Liver (tissue), 8 donors: ENCODE measurements at regions not wholly inside any gene's neighbourhood (a gene's known extent, or its start where the extent isn't known, plus 50 kb on each side); places are given as distances from the start of the nearest gene placed in this dataset.

ENCODE experiments used
- DNase-seq: peaks from one replicate; pipeline ENCODE4 v3.0.0-alpha.2; 2017; ENCODE audit warnings: low spot score
- H3K27ac ChIP-seq, 2 donors: one replicate each; pipeline ENCODE4 v1.7.0; 2013; ENCODE audit warnings: inconsistent platforms in 2 of 2, low read length in 2 of 2, control low read depth in 1 of 2, low read depth in 1 of 2, mild to moderate bottlenecking in 1 of 2
- H3K27me3 ChIP-seq, 4 donors: one replicate each; pipeline versions ENCODE4 v1.6.1 to v1.7.0; 2013; ENCODE audit warnings: low read length in 3 of 4, inconsistent platforms in 1 of 4, mild to moderate bottlenecking in 1 of 4, moderate library complexity in 1 of 4; ENCODE audit not compliant: control insufficient read depth in 4 of 4, insufficient read depth in 4 of 4
- H3K36me3 ChIP-seq, 4 donors: one replicate each; pipeline versions ENCODE4 v1.6.1 to v1.7.0; 2013; ENCODE audit warnings: low read length in 3 of 4, mild to moderate bottlenecking in 3 of 4, low read depth in 1 of 4, moderate library complexity in 1 of 4; ENCODE audit not compliant: control insufficient read depth in 4 of 4, insufficient read depth in 3 of 4
- H3K4me1 ChIP-seq, 4 donors: one replicate each; pipeline versions ENCODE4 v1.6.1 to v1.7.0; 2013; ENCODE audit warnings: low read length in 3 of 4, mild to moderate bottlenecking in 3 of 4, moderate library complexity in 1 of 4; ENCODE audit not compliant: control insufficient read depth in 4 of 4, insufficient read depth in 4 of 4
- H3K4me3 ChIP-seq, 3 donors: one replicate each; pipeline versions ENCODE4 v1.6.1 to v1.7.0; 2013; ENCODE audit warnings: low read length in 3 of 3, control low read depth in 1 of 3, low read depth in 1 of 3, mild to moderate bottlenecking in 1 of 3
- H3K9ac ChIP-seq, 2 donors: one replicate each; pipeline ENCODE4 v1.7.0; 2013; ENCODE audit warnings: low read length in 2 of 2, mild to moderate bottlenecking in 2 of 2, moderate library complexity in 2 of 2, control low read depth in 1 of 2, low read depth in 1 of 2
- H3K9me3 ChIP-seq, 4 donors: one replicate each; pipeline versions ENCODE4 v1.6.1 to v1.7.0; 2013; ENCODE audit warnings: low read length in 3 of 4; ENCODE audit not compliant: control insufficient read depth in 4 of 4
- EGR1 ChIP-seq, 2 donors: IDR thresholded peaks; 2 replicates each; pipeline ENCODE4 v1.6.1; 2016 to 2018; ENCODE audit warnings: antibody characterized with exemption in 2 of 2, low read depth in 2 of 2
- FOXA1 ChIP-seq: IDR thresholded peaks from 2 replicates; pipeline ENCODE4 v1.6.1; 2016; ENCODE audit warnings: antibody characterized with exemption
- FOXA2 ChIP-seq: IDR thresholded peaks from 2 replicates; pipeline ENCODE4 v1.6.1; 2016; ENCODE audit warnings: antibody characterized with exemption
- HNF4A ChIP-seq, 2 donors: conservative IDR thresholded peaks; 2 replicates each; pipeline ENCODE4 v1.6.1; 2016; ENCODE audit warnings: antibody characterized with exemption in 2 of 2, mild to moderate bottlenecking in 2 of 2
- HNF4G ChIP-seq: IDR thresholded peaks from 2 replicates; pipeline ENCODE4 v1.6.1; 2016; ENCODE audit warnings: antibody characterized with exemption
- JUND ChIP-seq, 2 donors: IDR thresholded peaks; 2 replicates each; pipeline ENCODE4 v1.6.1; 2016; ENCODE audit warnings: antibody characterized with exemption in 2 of 2
- NR2F2 ChIP-seq: IDR thresholded peaks from 2 replicates; pipeline ENCODE4 v1.6.1; 2016; ENCODE audit warnings: antibody characterized with exemption
- RXRA ChIP-seq, 2 donors: IDR thresholded peaks; 2 replicates each; pipeline ENCODE4 v1.6.1; 2017 to 2018; ENCODE audit warnings: antibody characterized with exemption in 2 of 2, mild to moderate bottlenecking in 1 of 2
- TAF1 ChIP-seq: conservative IDR thresholded peaks from 2 replicates; pipeline ENCODE4 v1.6.1; 2016; ENCODE audit warnings: antibody characterized with exemption, mild to moderate bottlenecking
- YY1 ChIP-seq: IDR thresholded peaks from 2 replicates; pipeline ENCODE4 v1.6.1; 2016; ENCODE audit warnings: antibody characterized with exemption, mild to moderate bottlenecking
- WGBS: extraction: QIAGEN DNeasy Blood & Tissue Kit; methylation state at CpG from one replicate; pipeline ENCODE4 v1.1.7; 2013; 5-methylcytosine and 5-hydroxymethylcytosine counted together
- TF ChIP-seq, protein P1 (sequence below): IDR thresholded peaks from 2 replicates; pipeline ENCODE4 v1.6.1; 2016; ENCODE audit warnings: antibody characterized with exemption
- TF ChIP-seq, protein P2 (sequence below): IDR thresholded peaks from 2 replicates; pipeline ENCODE4 v1.6.1; 2016; ENCODE audit warnings: antibody characterized with exemption
- TF ChIP-seq, protein P3 (sequence below): fragments of 150-350 bp; IDR thresholded peaks from 2 replicates; pipeline ENCODE4 v1.5.1; 2017; ENCODE audit warnings: improper control_type of control experiment, low read depth, low read length; ENCODE audit not compliant: missing input control
- TF ChIP-seq, protein P4 (sequence below): IDR thresholded peaks from 2 replicates; pipeline ENCODE4 v1.6.1; 2016; ENCODE audit warnings: antibody characterized with exemption, mild to moderate bottlenecking
- donor health status: healthy.
- donor health status: healthy.
- donor health status: healthy.
- donor health status: healthy.
- donor health status: healthy.

DNA sequence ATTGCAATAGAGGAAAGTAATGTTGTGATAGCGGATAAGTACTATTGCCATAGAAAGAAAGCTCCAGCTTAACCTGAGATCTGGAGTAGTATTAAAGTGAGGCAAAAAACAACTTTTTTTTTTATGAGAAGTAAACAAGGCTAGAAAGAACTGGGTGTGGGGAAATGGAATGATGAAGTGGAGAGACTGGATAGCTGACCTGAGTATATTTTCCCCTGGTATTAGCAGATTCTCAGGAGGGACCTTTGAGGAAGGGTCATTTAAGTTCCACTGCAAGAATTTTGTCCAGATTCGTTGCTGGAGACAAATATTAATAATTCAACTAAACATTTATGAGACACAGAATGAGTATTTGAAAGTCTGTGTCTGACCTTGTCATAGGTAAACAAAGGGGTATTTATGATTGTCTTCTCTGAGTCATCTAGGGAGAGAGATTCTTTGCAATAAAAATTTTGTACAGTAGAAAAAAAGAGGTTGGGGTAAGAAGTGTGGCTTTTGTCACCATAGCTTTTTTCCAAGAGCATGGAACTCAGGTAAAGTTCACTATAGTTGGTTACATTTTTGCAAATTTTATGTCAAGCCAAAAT, 2095.9 kb downstream of the ARAP2 start:
- Histone ChIP-seq H3K27me3 (no peaks in the 10 kb centered on the region), H3K36me3 (no peaks in the 10 kb centered on the region), H3K4me1 (no peaks in the 10 kb centered on the region), H3K9ac (no peak overlapping the region), H3K27ac (no peak overlapping the region), H3K4me3 (no peak overlapping the region), H3K9me3 (no peaks in the 10 kb centered on the region)
- 73% methylated on average over 2 of the region's 2 CpGs for WGBS
- no peak for DNase-seq
- TF ChIP-seq, protein P1, sequence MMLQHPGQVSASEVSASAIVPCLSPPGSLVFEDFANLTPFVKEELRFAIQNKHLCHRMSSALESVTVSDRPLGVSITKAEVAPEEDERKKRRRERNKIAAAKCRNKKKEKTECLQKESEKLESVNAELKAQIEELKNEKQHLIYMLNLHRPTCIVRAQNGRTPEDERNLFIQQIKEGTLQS = no peak
- TF ChIP-seq JUND (IDR thresholded peaks at IDR 0.05) = no peak
- TF ChIP-seq FOXA2 = no peak
- no peak for TF ChIP-seq HNF4G
- TF ChIP-seq, protein P2, sequence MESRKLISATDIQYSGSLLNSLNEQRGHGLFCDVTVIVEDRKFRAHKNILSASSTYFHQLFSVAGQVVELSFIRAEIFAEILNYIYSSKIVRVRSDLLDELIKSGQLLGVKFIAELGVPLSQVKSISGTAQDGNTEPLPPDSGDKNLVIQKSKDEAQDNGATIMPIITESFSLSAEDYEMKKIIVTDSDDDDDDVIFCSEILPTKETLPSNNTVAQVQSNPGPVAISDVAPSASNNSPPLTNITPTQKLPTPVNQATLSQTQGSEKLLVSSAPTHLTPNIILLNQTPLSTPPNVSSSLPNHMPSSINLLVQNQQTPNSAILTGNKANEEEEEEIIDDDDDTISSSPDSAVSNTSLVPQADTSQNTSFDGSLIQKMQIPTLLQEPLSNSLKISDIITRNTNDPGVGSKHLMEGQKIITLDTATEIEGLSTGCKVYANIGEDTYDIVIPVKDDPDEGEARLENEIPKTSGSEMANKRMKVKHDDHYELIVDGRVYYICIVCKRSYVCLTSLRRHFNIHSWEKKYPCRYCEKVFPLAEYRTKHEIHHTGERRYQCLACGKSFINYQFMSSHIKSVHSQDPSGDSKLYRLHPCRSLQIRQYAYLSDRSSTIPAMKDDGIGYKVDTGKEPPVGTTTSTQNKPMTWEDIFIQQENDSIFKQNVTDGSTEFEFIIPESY = no peak
- TF ChIP-seq FOXA1 = no peak

DNA sequence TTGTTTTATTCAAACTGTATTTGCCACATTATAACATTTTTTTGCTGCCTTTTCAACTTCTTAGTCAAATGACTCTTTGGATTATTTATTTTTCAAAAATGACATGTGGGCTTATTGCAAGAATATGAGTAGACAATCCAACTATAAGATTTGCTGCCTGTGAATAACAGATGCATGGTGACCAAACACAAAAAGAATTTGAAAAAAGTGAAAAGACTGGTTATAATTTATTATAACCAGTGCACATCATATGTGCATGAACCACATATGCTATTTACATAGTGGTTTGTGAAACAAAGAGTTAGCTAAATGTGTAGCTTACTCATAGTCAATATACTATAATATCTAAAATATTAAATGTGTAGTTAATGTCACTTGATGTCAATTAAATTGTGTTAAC, 2086.8 kb downstream of the ARAP2 start:
- Histone ChIP-seq H3K9me3 (no peaks in the 10 kb centered on the region), H3K4me1 (peaks cover 0 to 2% (median 0%) of the 10 kb centered on the region in 4 donors), H3K36me3 (peaks cover 0 to 2% (median 0%) of the 10 kb centered on the region in 4 donors), H3K9ac (no peak overlapping the region), H3K4me3 (no peak overlapping the region), H3K27ac (no peak overlapping the region), H3K27me3 (no peaks in the 10 kb centered on the region)
- DNase-seq = no peak
- TF ChIP-seq, protein P1 = no peak
- TF ChIP-seq, protein P3, sequence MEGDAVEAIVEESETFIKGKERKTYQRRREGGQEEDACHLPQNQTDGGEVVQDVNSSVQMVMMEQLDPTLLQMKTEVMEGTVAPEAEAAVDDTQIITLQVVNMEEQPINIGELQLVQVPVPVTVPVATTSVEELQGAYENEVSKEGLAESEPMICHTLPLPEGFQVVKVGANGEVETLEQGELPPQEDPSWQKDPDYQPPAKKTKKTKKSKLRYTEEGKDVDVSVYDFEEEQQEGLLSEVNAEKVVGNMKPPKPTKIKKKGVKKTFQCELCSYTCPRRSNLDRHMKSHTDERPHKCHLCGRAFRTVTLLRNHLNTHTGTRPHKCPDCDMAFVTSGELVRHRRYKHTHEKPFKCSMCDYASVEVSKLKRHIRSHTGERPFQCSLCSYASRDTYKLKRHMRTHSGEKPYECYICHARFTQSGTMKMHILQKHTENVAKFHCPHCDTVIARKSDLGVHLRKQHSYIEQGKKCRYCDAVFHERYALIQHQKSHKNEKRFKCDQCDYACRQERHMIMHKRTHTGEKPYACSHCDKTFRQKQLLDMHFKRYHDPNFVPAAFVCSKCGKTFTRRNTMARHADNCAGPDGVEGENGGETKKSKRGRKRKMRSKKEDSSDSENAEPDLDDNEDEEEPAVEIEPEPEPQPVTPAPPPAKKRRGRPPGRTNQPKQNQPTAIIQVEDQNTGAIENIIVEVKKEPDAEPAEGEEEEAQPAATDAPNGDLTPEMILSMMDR = no peak
- TF ChIP-seq HNF4A (conservative IDR thresholded peaks at IDR 0.05) (no peak), YY1 (no peak), FOXA1 (no peak)

DNA sequence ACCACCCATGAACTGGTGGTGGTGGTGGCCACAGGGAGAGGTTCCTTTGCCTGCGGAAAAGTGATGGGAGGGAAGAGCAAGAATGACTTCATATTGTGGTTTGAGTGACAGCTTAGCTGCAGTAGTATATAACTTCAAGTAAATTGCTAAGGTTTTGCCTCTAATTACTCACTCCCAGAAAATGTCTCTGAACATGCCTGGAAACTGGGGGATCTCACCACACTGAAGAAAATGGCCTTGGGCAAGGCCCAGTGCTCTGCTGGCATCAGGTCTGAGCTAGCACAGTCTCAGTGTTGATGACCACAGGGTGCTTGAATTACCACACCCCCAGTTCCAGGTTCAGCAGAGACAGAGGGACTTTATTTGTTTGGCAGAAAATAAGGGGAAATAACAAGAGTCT, 2085.4 kb downstream of the ARAP2 start:
- TF ChIP-seq HNF4A (conservative IDR thresholded peaks at IDR 0.05) (no peak), RXRA (IDR thresholded peaks at IDR 0.05) (no peak), FOXA2 (no peak), EGR1 (IDR thresholded peaks at IDR 0.05; ENCODE audit: low read depth in 2 of 2) (no peak), NR2F2 (no peak), TAF1 (no peak)
- TF ChIP-seq, protein P4, sequence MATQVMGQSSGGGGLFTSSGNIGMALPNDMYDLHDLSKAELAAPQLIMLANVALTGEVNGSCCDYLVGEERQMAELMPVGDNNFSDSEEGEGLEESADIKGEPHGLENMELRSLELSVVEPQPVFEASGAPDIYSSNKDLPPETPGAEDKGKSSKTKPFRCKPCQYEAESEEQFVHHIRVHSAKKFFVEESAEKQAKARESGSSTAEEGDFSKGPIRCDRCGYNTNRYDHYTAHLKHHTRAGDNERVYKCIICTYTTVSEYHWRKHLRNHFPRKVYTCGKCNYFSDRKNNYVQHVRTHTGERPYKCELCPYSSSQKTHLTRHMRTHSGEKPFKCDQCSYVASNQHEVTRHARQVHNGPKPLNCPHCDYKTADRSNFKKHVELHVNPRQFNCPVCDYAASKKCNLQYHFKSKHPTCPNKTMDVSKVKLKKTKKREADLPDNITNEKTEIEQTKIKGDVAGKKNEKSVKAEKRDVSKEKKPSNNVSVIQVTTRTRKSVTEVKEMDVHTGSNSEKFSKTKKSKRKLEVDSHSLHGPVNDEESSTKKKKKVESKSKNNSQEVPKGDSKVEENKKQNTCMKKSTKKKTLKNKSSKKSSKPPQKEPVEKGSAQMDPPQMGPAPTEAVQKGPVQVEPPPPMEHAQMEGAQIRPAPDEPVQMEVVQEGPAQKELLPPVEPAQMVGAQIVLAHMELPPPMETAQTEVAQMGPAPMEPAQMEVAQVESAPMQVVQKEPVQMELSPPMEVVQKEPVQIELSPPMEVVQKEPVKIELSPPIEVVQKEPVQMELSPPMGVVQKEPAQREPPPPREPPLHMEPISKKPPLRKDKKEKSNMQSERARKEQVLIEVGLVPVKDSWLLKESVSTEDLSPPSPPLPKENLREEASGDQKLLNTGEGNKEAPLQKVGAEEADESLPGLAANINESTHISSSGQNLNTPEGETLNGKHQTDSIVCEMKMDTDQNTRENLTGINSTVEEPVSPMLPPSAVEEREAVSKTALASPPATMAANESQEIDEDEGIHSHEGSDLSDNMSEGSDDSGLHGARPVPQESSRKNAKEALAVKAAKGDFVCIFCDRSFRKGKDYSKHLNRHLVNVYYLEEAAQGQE = no peak
- no peak overlapping the region for H3K9ac ChIP-seq
- no peak for DNase-seq
- H3K4me3 ChIP-seq = no peak overlapping the region
- WGBS = 92% methylated on average over 1 of the region's 1 CpG
- peaks cover 0 to 2% (median 0%) of the 10 kb centered on the region in 4 donors for H3K36me3 ChIP-seq
- H3K4me1 ChIP-seq = peaks cover 0 to 2% (median 0%) of the 10 kb centered on the region in 4 donors
- H3K9me3 ChIP-seq = no peaks in the 10 kb centered on the region
- H3K27me3 ChIP-seq = no peaks in the 10 kb centered on the region
- H3K27ac ChIP-seq = no peak overlapping the region
